ENCODE measurements at regions not wholly inside any gene's neighbourhood (a gene's known extent, or its start where the extent isn't known, plus 50 kb on each side); places are given as distances from the start of the nearest gene placed in this dataset.

DNA sequence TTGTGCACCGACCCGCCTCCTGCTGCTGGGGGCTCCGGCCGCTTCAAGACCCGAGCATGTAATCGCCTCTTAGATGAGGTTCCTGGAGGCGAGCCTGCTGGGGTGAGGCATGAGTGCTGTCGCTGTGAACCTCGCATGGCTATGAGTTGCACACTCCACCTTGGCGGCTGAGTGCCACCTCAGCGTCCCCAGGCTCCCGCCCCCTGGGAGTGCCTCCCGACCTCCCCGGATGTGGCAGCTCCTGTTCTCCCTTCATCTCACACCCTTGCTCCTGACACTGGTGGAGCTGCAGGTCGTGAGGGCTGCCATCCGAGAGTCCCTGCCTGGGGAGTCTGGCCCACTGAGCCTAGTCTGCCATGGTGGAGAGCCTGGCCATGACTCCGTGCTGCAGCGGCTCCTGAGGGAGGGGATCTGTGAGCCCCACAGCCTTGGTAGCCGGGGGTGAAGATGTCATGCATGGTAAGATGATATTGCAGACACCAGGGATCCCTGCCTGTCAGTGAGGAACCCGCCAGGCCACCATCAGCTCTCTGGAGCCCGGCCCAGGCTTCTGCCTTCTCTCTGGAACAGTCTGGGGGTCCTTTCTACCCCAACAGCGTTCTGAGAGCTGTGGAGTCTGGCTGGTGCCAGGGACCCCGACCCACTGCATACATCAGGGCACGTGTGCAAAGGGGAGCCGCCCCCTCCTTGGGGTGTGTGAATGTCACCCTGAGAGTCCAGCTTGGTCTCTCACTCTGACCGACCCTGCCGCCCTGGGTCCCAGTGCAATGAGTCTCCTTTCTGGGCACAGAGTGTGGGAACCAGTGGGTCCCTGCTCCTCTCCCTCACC, 61.6 kb upstream of the HS6ST1 start (continued):
- TF ChIP-seq HMGA2 (CRISPR knock-in tag; IDR thresholded peaks at IDR 0.05) (no peak), NFYB (CRISPR knock-in tag; conservative IDR thresholded peaks at IDR 0.05; ENCODE audit: low read depth) (no peak)

DNA sequence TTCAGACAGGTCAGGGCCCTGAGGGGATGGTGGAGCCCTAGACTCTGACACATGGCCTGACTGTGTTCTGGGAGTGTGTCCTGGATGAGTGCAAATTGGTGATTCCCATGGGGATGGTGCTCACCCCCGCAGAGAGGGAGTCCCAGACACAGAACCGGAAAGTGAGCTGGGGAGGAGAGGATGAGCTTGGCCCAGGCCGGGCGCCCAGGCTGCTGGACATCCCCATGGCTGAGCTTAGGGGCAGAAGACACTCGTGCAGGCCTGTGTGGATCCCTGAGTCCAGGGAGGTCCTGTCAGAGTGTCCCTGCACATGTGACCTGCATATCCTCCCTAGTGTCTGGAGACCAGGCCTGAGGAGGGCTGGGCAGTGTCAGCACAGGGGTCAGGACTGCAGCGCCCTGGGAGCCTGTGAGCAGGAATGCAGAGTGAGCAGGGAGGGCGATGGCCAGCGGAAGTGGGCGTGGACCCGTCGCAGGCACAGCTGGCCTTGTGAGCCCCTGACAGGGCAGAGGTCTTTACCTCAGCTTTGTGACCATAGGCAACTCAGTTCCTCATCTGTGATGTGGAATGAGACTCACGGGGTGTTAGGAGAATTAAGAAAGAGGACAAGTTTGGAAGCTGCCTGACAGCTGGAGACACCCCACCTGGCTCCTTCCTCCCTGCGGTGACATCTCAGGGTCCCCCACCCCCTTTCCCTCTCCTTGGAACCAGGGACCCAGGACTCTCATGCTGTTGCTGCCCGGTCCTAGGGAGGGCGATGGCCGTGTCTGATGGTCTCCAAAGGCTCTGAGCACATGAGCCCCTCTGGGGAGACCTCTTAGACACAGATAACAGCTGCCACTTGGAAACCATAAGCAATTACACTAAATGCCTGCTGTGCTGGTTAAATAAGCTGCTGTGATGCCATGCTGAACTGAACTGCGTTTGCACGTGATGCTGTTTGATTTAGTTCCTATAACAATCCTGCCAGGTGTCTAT, 62.6 kb upstream of the HS6ST1 start:
- DNase-seq (ENCODE audit: low spot score): peak; percentile 13
- no peak overlapping the region for H3K27ac Mint-ChIP-seq

DNA sequence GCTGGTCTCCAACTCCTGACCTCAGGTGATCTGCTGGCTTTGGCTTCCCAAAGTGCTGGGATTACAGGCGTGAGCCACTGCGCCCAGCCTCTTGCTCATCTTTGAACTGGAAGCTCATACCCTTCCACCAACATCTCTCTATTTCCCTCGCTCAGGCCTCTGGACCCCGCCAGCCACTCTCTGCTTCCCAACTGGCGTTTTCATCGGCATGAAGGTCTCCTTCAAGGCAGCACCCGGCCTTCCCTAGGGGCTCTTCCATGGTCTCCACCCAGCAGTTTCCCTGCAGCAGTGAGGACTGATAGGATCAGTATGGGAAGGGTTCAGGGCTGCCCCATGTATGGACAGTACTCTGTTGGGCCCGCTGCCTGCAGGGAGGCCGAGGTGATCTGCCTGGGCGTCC, 65.8 kb upstream of the HS6ST1 start:
- CTCF ChIA-PET: no interaction called here
- no peak overlapping the region for H3K4me3 Mint-ChIP-seq

More for the DNA sequence above, 62.6 kb upstream of the HS6ST1 start:
- no peaks in the 10 kb centered on the region for H3K9me3 Mint-ChIP-seq
- peaks cover 24% of the 10 kb centered on the region for H3K4me1 Mint-ChIP-seq
- ATAC-seq: no peak; the same call in 1 of the 2 replicates
- H3K36me3 Mint-ChIP-seq: no peaks in the 10 kb centered on the region
- POLR2A ChIA-PET: interaction anchor here (0.5 kb wide), 1 partner anchor 136 kb away, joined by 4 read pairs; no protein-coding TSS in a partner anchor
- peaks cover 3% of the 10 kb centered on the region; the same call in 1 of the 2 replicates for H3K27me3 Mint-ChIP-seq (ENCODE audit: low read depth)
- H3K4me3 Mint-ChIP-seq: no peak overlapping the region
- TF ChIP-seq GABPB1 (CRISPR knock-in tag; IDR thresholded peaks at IDR 0.05) (peak; percentile 25; the same call in 1 of the 2 replicates), ZBTB21 (CRISPR knock-in tag; IDR thresholded peaks at IDR 0.05; ENCODE audit: borderline replicate concordance) (no peak), CREM (CRISPR knock-in tag; IDR thresholded peaks at IDR 0.05) (no peak)
- TF ChIP-seq, protein P1, sequence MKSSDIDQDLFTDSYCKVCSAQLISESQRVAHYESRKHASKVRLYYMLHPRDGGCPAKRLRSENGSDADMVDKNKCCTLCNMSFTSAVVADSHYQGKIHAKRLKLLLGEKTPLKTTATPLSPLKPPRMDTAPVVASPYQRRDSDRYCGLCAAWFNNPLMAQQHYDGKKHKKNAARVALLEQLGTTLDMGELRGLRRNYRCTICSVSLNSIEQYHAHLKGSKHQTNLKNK (CRISPR knock-in tag; IDR thresholded peaks at IDR 0.05): no peak
- TF ChIP-seq, protein P2, sequence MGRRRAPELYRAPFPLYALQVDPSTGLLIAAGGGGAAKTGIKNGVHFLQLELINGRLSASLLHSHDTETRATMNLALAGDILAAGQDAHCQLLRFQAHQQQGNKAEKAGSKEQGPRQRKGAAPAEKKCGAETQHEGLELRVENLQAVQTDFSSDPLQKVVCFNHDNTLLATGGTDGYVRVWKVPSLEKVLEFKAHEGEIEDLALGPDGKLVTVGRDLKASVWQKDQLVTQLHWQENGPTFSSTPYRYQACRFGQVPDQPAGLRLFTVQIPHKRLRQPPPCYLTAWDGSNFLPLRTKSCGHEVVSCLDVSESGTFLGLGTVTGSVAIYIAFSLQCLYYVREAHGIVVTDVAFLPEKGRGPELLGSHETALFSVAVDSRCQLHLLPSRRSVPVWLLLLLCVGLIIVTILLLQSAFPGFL (CRISPR knock-in tag; IDR thresholded peaks at IDR 0.05; ENCODE audit: borderline replicate concordance): no peak
- TF ChIP-seq, protein P3, sequence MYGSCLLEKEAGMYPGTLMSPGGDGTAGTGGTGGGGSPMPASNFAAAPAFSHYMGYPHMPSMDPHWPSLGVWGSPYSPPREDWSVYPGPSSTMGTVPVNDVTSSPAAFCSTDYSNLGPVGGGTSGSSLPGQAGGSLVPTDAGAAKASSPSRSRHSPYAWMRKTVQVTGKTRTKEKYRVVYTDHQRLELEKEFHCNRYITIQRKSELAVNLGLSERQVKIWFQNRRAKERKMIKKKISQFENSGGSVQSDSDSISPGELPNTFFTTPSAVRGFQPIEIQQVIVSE (CRISPR knock-in tag; IDR thresholded peaks at IDR 0.05; ENCODE audit: borderline replicate concordance): no peak
- TF ChIP-seq, protein P4, sequence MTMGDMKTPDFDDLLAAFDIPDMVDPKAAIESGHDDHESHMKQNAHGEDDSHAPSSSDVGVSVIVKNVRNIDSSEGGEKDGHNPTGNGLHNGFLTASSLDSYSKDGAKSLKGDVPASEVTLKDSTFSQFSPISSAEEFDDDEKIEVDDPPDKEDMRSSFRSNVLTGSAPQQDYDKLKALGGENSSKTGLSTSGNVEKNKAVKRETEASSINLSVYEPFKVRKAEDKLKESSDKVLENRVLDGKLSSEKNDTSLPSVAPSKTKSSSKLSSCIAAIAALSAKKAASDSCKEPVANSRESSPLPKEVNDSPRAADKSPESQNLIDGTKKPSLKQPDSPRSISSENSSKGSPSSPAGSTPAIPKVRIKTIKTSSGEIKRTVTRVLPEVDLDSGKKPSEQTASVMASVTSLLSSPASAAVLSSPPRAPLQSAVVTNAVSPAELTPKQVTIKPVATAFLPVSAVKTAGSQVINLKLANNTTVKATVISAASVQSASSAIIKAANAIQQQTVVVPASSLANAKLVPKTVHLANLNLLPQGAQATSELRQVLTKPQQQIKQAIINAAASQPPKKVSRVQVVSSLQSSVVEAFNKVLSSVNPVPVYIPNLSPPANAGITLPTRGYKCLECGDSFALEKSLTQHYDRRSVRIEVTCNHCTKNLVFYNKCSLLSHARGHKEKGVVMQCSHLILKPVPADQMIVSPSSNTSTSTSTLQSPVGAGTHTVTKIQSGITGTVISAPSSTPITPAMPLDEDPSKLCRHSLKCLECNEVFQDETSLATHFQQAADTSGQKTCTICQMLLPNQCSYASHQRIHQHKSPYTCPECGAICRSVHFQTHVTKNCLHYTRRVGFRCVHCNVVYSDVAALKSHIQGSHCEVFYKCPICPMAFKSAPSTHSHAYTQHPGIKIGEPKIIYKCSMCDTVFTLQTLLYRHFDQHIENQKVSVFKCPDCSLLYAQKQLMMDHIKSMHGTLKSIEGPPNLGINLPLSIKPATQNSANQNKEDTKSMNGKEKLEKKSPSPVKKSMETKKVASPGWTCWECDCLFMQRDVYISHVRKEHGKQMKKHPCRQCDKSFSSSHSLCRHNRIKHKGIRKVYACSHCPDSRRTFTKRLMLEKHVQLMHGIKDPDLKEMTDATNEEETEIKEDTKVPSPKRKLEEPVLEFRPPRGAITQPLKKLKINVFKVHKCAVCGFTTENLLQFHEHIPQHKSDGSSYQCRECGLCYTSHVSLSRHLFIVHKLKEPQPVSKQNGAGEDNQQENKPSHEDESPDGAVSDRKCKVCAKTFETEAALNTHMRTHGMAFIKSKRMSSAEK (CRISPR knock-in tag; IDR thresholded peaks at IDR 0.05; ENCODE audit: borderline replicate concordance): no peak
- CTCF ChIA-PET: interaction anchor here (0.7 to 1.5 kb wide), 4 partner anchors 18 to 355 kb away, joined by 3 read pairs; no protein-coding TSS in a partner anchor

More for the DNA sequence above, 65.8 kb upstream of the HS6ST1 start:
- ATAC-seq (no peak), DNase-seq (ENCODE audit: low spot score) (no peak)
- Mint-ChIP-seq H3K36me3 (no peaks in the 10 kb centered on the region), H3K9me3 (no peaks in the 10 kb centered on the region), H3K27ac (no peak overlapping the region), H3K27me3 (ENCODE audit: low read depth) (no peaks in the 10 kb centered on the region), H3K4me1 (peaks cover 27% of the 10 kb centered on the region)
- POLR2A ChIA-PET: no interaction called here
- TF ChIP-seq, protein P5, sequence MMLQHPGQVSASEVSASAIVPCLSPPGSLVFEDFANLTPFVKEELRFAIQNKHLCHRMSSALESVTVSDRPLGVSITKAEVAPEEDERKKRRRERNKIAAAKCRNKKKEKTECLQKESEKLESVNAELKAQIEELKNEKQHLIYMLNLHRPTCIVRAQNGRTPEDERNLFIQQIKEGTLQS (CRISPR knock-in tag; conservative IDR thresholded peaks at IDR 0.05): no peak
- TF ChIP-seq NFATC4 (CRISPR knock-in tag; IDR thresholded peaks at IDR 0.05) (no peak), ZNF423 (CRISPR knock-in tag; IDR thresholded peaks at IDR 0.05) (no peak), FOXP1 (CRISPR knock-in tag; IDR thresholded peaks at IDR 0.05; ENCODE audit: borderline replicate concordance) (no peak), NFE2L1 (CRISPR knock-in tag; IDR thresholded peaks at IDR 0.05) (no peak), SMAD4 (CRISPR knock-in tag; IDR thresholded peaks at IDR 0.05) (no peak)
- TF ChIP-seq, protein P6, sequence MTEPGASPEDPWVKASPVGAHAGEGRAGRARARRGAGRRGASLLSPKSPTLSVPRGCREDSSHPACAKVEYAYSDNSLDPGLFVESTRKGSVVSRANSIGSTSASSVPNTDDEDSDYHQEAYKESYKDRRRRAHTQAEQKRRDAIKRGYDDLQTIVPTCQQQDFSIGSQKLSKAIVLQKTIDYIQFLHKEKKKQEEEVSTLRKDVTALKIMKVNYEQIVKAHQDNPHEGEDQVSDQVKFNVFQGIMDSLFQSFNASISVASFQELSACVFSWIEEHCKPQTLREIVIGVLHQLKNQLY (CRISPR knock-in tag; IDR thresholded peaks at IDR 0.05): no peak
